H1 (cell line): ENCODE measurements at regions not wholly inside any gene's neighbourhood (a gene's known extent, or its start where the extent isn't known, plus 50 kb on each side); places are given as distances from the start of the nearest gene placed in this dataset.

ENCODE experiments used
- CTCF ChIA-PET: fragments of 300-600 bp; sonication (Branson Sonifier 250); formaldehyde crosslinking; loops from one replicate; lab custom pipeline; 2021; ENCODE audit not compliant: partially characterized antibody; lab: Charles Lee
- POLR2A ChIA-PET: fragments of 300-600 bp; sonication (Branson Sonifier 250); formaldehyde crosslinking; loops from one replicate; lab custom pipeline; 2021; ENCODE audit warnings: inconsistent platforms; ENCODE audit not compliant: partially characterized antibody; lab: Charles Lee
- DNase-seq, 2 experiments: peaks; one replicate each; pipeline versions ENCODE4 v3.0.0 to v3.0.0-alpha.2; 2010 to 2022; ENCODE audit warnings: low spot score in 2 of 2, low read depth in 1 of 2, mixed read lengths in 1 of 2
- FAIRE-seq: peaks from 2 replicates; lab custom pipeline; 2011; peaks lifted over from hg19 to GRCh38; lab: Jason Lieb, UNC
- H2AFZ ChIP-seq: 2 replicates; pipeline ENCODE4 v1.8.1; 2012; ENCODE audit warnings: low read length, inconsistent platforms
- H2AK5ac ChIP-seq: 2 replicates; pipeline ENCODE4 v1.6.1; 2013; ENCODE audit warnings: low read depth, low read length
- H2BK120ac ChIP-seq: replicated peaks from 2 replicates; pipeline ENCODE3; 2013; ENCODE audit warnings: low read depth, low read length, inconsistent platforms
- H2BK12ac ChIP-seq: 2 replicates; pipeline ENCODE4 v1.6.1; 2013; ENCODE audit warnings: low read depth, low read length
- H2BK15ac ChIP-seq: 2 replicates; pipeline ENCODE4 v1.6.1; 2013; ENCODE audit warnings: low read length
- H2BK20ac ChIP-seq: 2 replicates; pipeline ENCODE4 v1.6.1; 2013; ENCODE audit warnings: low read length
- H2BK5ac ChIP-seq: 2 replicates; pipeline ENCODE4 v1.6.1; 2013; ENCODE audit warnings: low read depth, low read length
- H3K14ac ChIP-seq: 2 replicates; pipeline ENCODE4 v1.6.1; 2013; ENCODE audit warnings: inconsistent platforms; ENCODE audit not compliant: insufficient read length
- H3K18ac ChIP-seq: 2 replicates; pipeline ENCODE4 v1.6.1; 2013; ENCODE audit warnings: low read length; ENCODE audit errors: extremely low read depth
- H3K23ac ChIP-seq: 2 replicates; pipeline ENCODE4 v1.6.1; 2013; ENCODE audit warnings: inconsistent platforms; ENCODE audit not compliant: insufficient read length
- H3K23me2 ChIP-seq: 2 replicates; pipeline ENCODE4 v1.6.1; 2013; ENCODE audit warnings: low read depth, low read length
- H3K27ac ChIP-seq: 2 replicates; pipeline ENCODE4 v1.6.1; 2011; ENCODE audit warnings: low read depth, low read length, inconsistent platforms
- H3K27me3 ChIP-seq, 4 experiments: replicated peaks in 1 of 4; 1 replicate in 1 of 4; 2 replicates in 3 of 4; pipeline versions ENCODE4 v1.6.1 to v1.8.1; 2011 to 2013; ENCODE audit warnings: low read length in 3 of 4, mild to moderate bottlenecking in 3 of 4, inconsistent platforms in 2 of 4, mixed read lengths in 2 of 4, moderate library complexity in 1 of 4; ENCODE audit not compliant: control insufficient read depth in 3 of 4, insufficient read depth in 3 of 4; ENCODE audit errors: extremely low read depth in 1 of 4
- H3K36me3 ChIP-seq, 4 experiments: 2 replicates each; pipeline versions ENCODE4 v1.6.1 to v1.8.1; 2011 to 2013; ENCODE audit warnings: mild to moderate bottlenecking in 4 of 4, low read length in 3 of 4, moderate library complexity in 2 of 4, control low read depth in 1 of 4, inconsistent platforms in 1 of 4; ENCODE audit not compliant: insufficient read depth in 4 of 4, control insufficient read depth in 2 of 4
- H3K4ac ChIP-seq: replicated peaks from 2 replicates; pipeline ENCODE3; 2013; ENCODE audit warnings: low read length, low read depth, mixed read lengths, inconsistent platforms; ENCODE audit not compliant: insufficient read length
- H3K4me1 ChIP-seq, 4 experiments: replicated peaks in 1 of 4; 1 replicate in 1 of 4; 2 replicates in 3 of 4; pipeline versions ENCODE4 v1.6.1 to v1.8.1; 2011 to 2013; ENCODE audit warnings: low read length in 3 of 4, inconsistent platforms in 2 of 4, mixed read lengths in 1 of 4; ENCODE audit not compliant: insufficient read depth in 4 of 4, control insufficient read depth in 3 of 4
- H3K4me2 ChIP-seq, 2 experiments: 2 replicates each; pipeline versions ENCODE4 v1.6.1 to v1.8.1; 2011 to 2013; ENCODE audit warnings: low read depth in 2 of 2, low read length in 2 of 2, control low read depth in 1 of 2, inconsistent platforms in 1 of 2, mild to moderate bottlenecking in 1 of 2; ENCODE audit not compliant: insufficient read depth in 1 of 2
- H3K4me3 ChIP-seq, 4 experiments: fragments of 200-600, 300-600 bp in 1 of 4; sonication (generic), shearing (Covaris generic), sonication (Bioruptor Twin) in 1 of 4; 2 replicates each; pipeline versions ENCODE4 v1.5.1 to v1.8.1; 2011 to 2016; ENCODE audit warnings: low read length in 4 of 4, low read depth in 3 of 4, control low read depth in 2 of 4, inconsistent platforms in 2 of 4, mild to moderate bottlenecking in 2 of 4, mixed read lengths in 1 of 4, moderate library complexity in 1 of 4; ENCODE audit not compliant: insufficient read depth in 2 of 4; ENCODE audit errors: extremely low read depth in 1 of 4
- H3K56ac ChIP-seq: replicated peaks from 2 replicates; pipeline ENCODE3; 2013; ENCODE audit warnings: low read depth, mild to moderate bottlenecking, mixed read lengths, low read length, inconsistent platforms; ENCODE audit not compliant: insufficient read length
- H3K79me1 ChIP-seq: 2 replicates; pipeline ENCODE4 v1.6.1; 2013; ENCODE audit warnings: low read depth, low read length, control low read depth
- H3K79me2 ChIP-seq, 2 experiments: 2 replicates each; pipeline versions ENCODE4 v1.6.1 to v1.8.1; 2012 to 2013; ENCODE audit warnings: low read length in 2 of 2, mild to moderate bottlenecking in 2 of 2, inconsistent platforms in 1 of 2; ENCODE audit not compliant: insufficient read depth in 2 of 2, control insufficient read depth in 1 of 2
- H3K9ac ChIP-seq, 4 experiments: replicated peaks in 1 of 4; 1 replicate in 1 of 4; 2 replicates in 3 of 4; pipeline versions ENCODE4 v1.6.1 to v1.8.1; 2011 to 2013; ENCODE audit warnings: low read depth in 3 of 4, low read length in 3 of 4, control low read depth in 2 of 4, mild to moderate bottlenecking in 2 of 4, moderate library complexity in 2 of 4, inconsistent platforms in 1 of 4; ENCODE audit errors: extremely low read depth in 1 of 4
- H3K9me3 ChIP-seq, 2 experiments: 2 replicates each; pipeline versions ENCODE4 v1.6.1 to v1.8.1; 2012 to 2013; ENCODE audit warnings: mild to moderate bottlenecking in 2 of 2, moderate library complexity in 2 of 2, control low read depth in 1 of 2, inconsistent platforms in 1 of 2, low read depth in 1 of 2, low read length in 1 of 2, mixed read lengths in 1 of 2; ENCODE audit not compliant: insufficient read depth in 2 of 2
- H4K20me1 ChIP-seq, 2 experiments: replicated peaks in 1 of 2; 2 replicates each; pipeline versions ENCODE3 to v1.8.1; 2011 to 2013; ENCODE audit warnings: inconsistent platforms in 2 of 2, low read length in 2 of 2, mild to moderate bottlenecking in 1 of 2; ENCODE audit not compliant: insufficient read depth in 2 of 2, control insufficient read depth in 1 of 2
- H4K5ac ChIP-seq: 2 replicates; pipeline ENCODE4 v1.6.1; 2013; ENCODE audit warnings: low read length, low read depth, mixed read lengths, inconsistent platforms; ENCODE audit not compliant: insufficient read length
- H4K8ac ChIP-seq: 2 replicates; pipeline ENCODE4 v1.8.0; 2013; ENCODE audit warnings: mild to moderate bottlenecking, moderate library complexity, low read length, inconsistent platforms; ENCODE audit not compliant: insufficient read depth; ENCODE audit errors: extremely low read depth
- H4K91ac ChIP-seq: replicated peaks from 2 replicates; pipeline ENCODE3; 2013; ENCODE audit warnings: low read length, mixed read lengths, inconsistent platforms; ENCODE audit not compliant: insufficient read length
- CHD1 ChIP-seq: IDR thresholded peaks from 2 replicates; pipeline ENCODE4 v1.6.1; 2012; ENCODE audit warnings: low read depth, low read length, improper control_type of control experiment
- KDM1A ChIP-seq: fragments of 200-600, 300-600 bp; sonication (generic); IDR thresholded peaks from 2 replicates; pipeline ENCODE4 v1.7.1; 2016; ENCODE audit warnings: mild to moderate bottlenecking, low read length, borderline replicate concordance
- POLR2AphosphoS5 ChIP-seq: IDR thresholded peaks from 2 replicates; pipeline ENCODE4 v1.6.1; 2011; ENCODE audit warnings: low read depth, low read length
- YY1 ChIP-seq: IDR thresholded peaks from 2 replicates; pipeline ENCODE4 v1.6.1; 2011; ENCODE audit warnings: low read depth, mild to moderate bottlenecking, low read length
- WGBS, 2 experiments: shearing (Covaris generic) in 1 of 2; methylation state at CpG; one replicate each; pipeline versions ENCODE4 v1.1.6 to v1.1.7; 2013 to 2015; ENCODE audit warnings: low lambda C conversion rate in 2 of 2, mixed read lengths in 2 of 2, inconsistent platforms in 1 of 2, low coverage in 1 of 2, missing lambda C conversion rate in 1 of 2; ENCODE audit not compliant: insufficient replicate concordance in 2 of 2, insufficient coverage in 1 of 2, insufficient read length in 1 of 2; ENCODE audit errors: extremely low coverage in 1 of 2, missing lambda C conversion rate in 1 of 2; 5-methylcytosine and 5-hydroxymethylcytosine counted together
- TF ChIP-seq, protein P1 (sequence below): IDR thresholded peaks from 2 replicates; pipeline ENCODE4 v1.6.1; 2012; ENCODE audit warnings: low read length, inconsistent platforms

DNA sequence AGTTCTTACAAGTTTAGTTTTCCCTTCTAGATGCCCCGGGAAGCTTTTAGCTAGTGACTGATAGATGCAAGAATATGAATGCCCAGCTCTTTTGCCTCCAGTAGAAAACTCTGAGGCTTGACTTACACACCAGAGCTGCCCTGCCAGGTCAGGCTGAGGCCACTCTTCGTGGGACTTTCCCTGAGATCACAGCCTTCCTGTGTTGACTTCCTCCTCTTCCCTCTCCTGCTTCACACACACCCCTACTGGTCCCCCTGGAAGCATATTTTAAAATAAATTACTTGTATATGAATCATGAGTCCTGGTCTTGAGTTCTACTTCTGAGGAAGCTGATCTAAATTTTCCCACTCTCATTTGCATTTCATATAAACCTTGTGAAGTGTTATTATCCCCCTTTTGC is 413.7 kb downstream of the PDCD6IP start:
- Histone ChIP-seq H2BK15ac (no peak overlapping the region), H4K8ac (no peak overlapping the region), H2BK120ac (no peak overlapping the region), H3K79me1 (no peaks in the 10 kb centered on the region), H3K36me3 (no peaks in the 10 kb centered on the region), H3K4me3 (no peak overlapping the region), H3K9me3 (no peaks in the 10 kb centered on the region), H2AFZ (no peak overlapping the region), H2AK5ac (no peak overlapping the region), H3K18ac (no peak overlapping the region), H3K4me1 (peaks cover 0 to 4% (median 0%) of the 10 kb centered on the region in 4 experiments; a peak in 1 of 7 replicates), H3K4me2 (no peak overlapping the region), H3K23me2 (no peaks in the 10 kb centered on the region), H3K27ac (no peak overlapping the region), H4K5ac (no peak overlapping the region), H3K56ac (no peak overlapping the region), H4K91ac (no peak overlapping the region), H2BK5ac (no peak overlapping the region), H4K20me1 (no peaks in the 10 kb centered on the region), H3K79me2 (no peaks in the 10 kb centered on the region), H3K23ac (no peak overlapping the region), H2BK12ac (no peak overlapping the region), H3K9ac (no peak overlapping the region), H2BK20ac (no peak overlapping the region), H3K27me3 (no peaks in the 10 kb centered on the region), H3K14ac (no peak overlapping the region), H3K4ac (no peak overlapping the region)
- TF ChIP-seq KDM1A (no peak), CHD1 (no peak), YY1 (no peak), POLR2AphosphoS5 (no peak)
- TF ChIP-seq, protein P1, sequence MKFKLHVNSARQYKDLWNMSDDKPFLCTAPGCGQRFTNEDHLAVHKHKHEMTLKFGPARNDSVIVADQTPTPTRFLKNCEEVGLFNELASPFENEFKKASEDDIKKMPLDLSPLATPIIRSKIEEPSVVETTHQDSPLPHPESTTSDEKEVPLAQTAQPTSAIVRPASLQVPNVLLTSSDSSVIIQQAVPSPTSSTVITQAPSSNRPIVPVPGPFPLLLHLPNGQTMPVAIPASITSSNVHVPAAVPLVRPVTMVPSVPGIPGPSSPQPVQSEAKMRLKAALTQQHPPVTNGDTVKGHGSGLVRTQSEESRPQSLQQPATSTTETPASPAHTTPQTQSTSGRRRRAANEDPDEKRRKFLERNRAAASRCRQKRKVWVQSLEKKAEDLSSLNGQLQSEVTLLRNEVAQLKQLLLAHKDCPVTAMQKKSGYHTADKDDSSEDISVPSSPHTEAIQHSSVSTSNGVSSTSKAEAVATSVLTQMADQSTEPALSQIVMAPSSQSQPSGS, result no peak
- no peak for FAIRE-seq
- 90% methylated on average over 2 of the region's 2 CpGs; no CpG with 5 or more reads in 1 of the 2 experiments for WGBS, 2 experiments
- POLR2A ChIA-PET, result no interaction called here
- CTCF ChIA-PET, result interaction anchor here (0.7 to 2.2 kb wide), 6 partner anchors 12 to 329 kb away, joined by 3 to 6 read pairs (median 4); no protein-coding TSS in a partner anchor
- no peak for DNase-seq
